Osteocyte (in vitro differentiated cells): ENCODE measurements at regions not wholly inside any gene's neighbourhood (a gene's known extent, or its start where the extent isn't known, plus 50 kb on each side); places are given as distances from the start of the nearest gene placed in this dataset.

Source experiments
- DNase-seq: peaks from one replicate; pipeline ENCODE4 v3.0.0; 2021; ENCODE audit warnings: mixed read lengths; ENCODE audit not compliant: unreplicated experiment; ENCODE audit errors: extremely low spot score
- H3K27ac Mint-ChIP-seq: one replicate; pipeline ENCODE4 v1.8.0; 2021; ENCODE audit warnings: mild to moderate bottlenecking, mixed read lengths; ENCODE audit not compliant: unreplicated experiment
- H3K27me3 Mint-ChIP-seq: one replicate; pipeline ENCODE4 v1.8.0; 2021; ENCODE audit warnings: mixed read lengths; ENCODE audit not compliant: unreplicated experiment
- H3K36me3 Mint-ChIP-seq: one replicate; pipeline ENCODE4 v1.8.0; 2021; ENCODE audit warnings: mixed read lengths; ENCODE audit not compliant: unreplicated experiment
- H3K4me1 Mint-ChIP-seq: one replicate; pipeline ENCODE4 v1.8.0; 2021; ENCODE audit warnings: mixed read lengths; ENCODE audit not compliant: unreplicated experiment
- H3K4me3 Mint-ChIP-seq: one replicate; pipeline ENCODE4 v1.8.0; 2021; ENCODE audit warnings: mild to moderate bottlenecking, moderate library complexity, mixed read lengths; ENCODE audit not compliant: unreplicated experiment
- H3K9me3 Mint-ChIP-seq: one replicate; pipeline ENCODE4 v1.8.0; 2021; ENCODE audit warnings: mixed read lengths; ENCODE audit not compliant: unreplicated experiment
- CTCF ChIP-seq: fragments of 200-600 bp; sonication (generic); IDR thresholded peaks from 2 replicates; pipeline ENCODE4 v1.5.0; 2021; ENCODE audit warnings: antibody characterized with exemption, mild to moderate bottlenecking, moderate library complexity

DNA sequence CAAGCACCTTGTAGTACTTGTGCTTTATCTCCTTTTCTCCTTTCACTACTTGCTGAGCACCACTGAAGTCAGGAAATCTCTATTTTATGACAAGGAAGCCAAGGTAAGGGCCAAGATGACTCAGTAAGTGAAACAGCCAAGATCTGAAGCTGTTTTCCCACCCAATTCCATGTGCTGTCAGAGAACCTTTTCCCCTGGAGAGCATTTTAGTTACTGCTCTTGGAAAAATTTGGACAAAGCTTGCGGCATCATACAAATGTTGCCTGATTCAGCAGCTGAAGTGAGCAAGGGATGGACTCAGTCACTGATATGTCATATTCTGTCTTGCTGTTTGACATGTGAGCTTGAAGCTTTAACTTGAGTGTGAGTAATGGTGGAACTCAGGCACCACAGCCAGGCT, 391.4 kb downstream of the RAB28 start:
- peaks cover 13% of the 10 kb centered on the region for H3K4me1 Mint-ChIP-seq
- no peak overlapping the region for H3K27ac Mint-ChIP-seq
- no peaks in the 10 kb centered on the region for H3K27me3 Mint-ChIP-seq
- no peak for DNase-seq
- no peak for TF ChIP-seq CTCF
- no peak overlapping the region for H3K4me3 Mint-ChIP-seq
- H3K36me3 Mint-ChIP-seq = no peaks in the 10 kb centered on the region
- H3K9me3 Mint-ChIP-seq = peaks cover 5% of the 10 kb centered on the region

GRCh38 chr4:13089659-13089998, 394.5 kb downstream of the RAB28 start:
- Mint-ChIP-seq H3K36me3 (no peaks in the 10 kb centered on the region), H3K27ac (no peak overlapping the region), H3K9me3 (peaks cover 7% of the 10 kb centered on the region), H3K4me1 (peaks cover 13% of the 10 kb centered on the region), H3K27me3 (no peaks in the 10 kb centered on the region), H3K4me3 (no peak overlapping the region)
- TF ChIP-seq CTCF = no peak
- no peak for DNase-seq

- no peak overlapping the region for H3K4me3 Mint-ChIP-seq
- peaks cover 13% of the 10 kb centered on the region for H3K4me1 Mint-ChIP-seq
- H3K27me3 Mint-ChIP-seq = no peaks in the 10 kb centered on the region
- TF ChIP-seq CTCF = no peak
- no peaks in the 10 kb centered on the region for H3K36me3 Mint-ChIP-seq
- no peak for DNase-seq
- peak overlapping the region; percentile 37 for H3K27ac Mint-ChIP-seq
- peaks cover 7% of the 10 kb centered on the region for H3K9me3 Mint-ChIP-seq
Observed at GRCh38 chr4:13088726-13089658, 395.1 kb downstream of the RAB28 start.

DNA sequence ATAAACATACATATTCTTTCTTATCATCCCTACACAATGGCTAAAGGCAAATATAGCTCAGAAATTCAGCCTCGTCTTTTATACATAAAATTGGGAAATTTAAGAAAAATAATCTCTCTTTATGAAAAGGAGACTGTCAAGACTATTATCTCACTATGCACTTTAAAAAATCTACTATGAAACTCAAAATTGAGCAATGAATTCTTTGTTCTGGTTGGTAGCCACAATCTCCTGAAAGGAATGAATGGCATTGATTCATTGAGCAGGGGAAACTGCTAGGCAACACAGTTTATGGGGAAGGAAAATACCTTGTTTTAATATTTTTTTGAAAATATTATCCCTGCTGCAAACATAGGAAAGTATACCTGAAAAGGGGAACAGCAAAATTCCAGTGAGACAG, 397.1 kb downstream of the RAB28 start:
- Mint-ChIP-seq H3K4me3 (no peak overlapping the region), H3K27me3 (no peaks in the 10 kb centered on the region), H3K27ac (no peak overlapping the region), H3K36me3 (no peaks in the 10 kb centered on the region), H3K4me1 (peaks cover 13% of the 10 kb centered on the region), H3K9me3 (peaks cover 12% of the 10 kb centered on the region)
- no peak for TF ChIP-seq CTCF
- DNase-seq = no peak

GRCh38 chr4:13084210-13084609, 399.9 kb downstream of the RAB28 start:
- Mint-ChIP-seq H3K4me3 (no peak overlapping the region), H3K27me3 (no peaks in the 10 kb centered on the region), H3K9me3 (peaks cover 20% of the 10 kb centered on the region), H3K27ac (no peak overlapping the region), H3K4me1 (peaks cover 10% of the 10 kb centered on the region), H3K36me3 (no peaks in the 10 kb centered on the region)
- TF ChIP-seq CTCF = no peak
- DNase-seq = no peak
